K562 (cell line): ENCODE measurements at regions not wholly inside any gene's neighbourhood (a gene's known extent, or its start where the extent isn't known, plus 50 kb on each side); places are given as distances from the start of the nearest gene placed in this dataset.

Experiments used
- CHD2 ChIP-seq: IDR thresholded peaks from 2 replicates; pipeline ENCODE4 v1.6.1; 2011; ENCODE audit warnings: low read depth, low read length
- CHD4 ChIP-seq: fragments of 200-600 bp; sonication (generic); IDR thresholded peaks from 3 replicates; pipeline ENCODE4 v1.6.1; 2012; ENCODE audit warnings: low read depth, mild to moderate bottlenecking, mixed read lengths, low read length, inconsistent platforms; ENCODE audit not compliant: insufficient read depth, insufficient replicate concordance, poor library complexity, severe bottlenecking
- ELK3 ChIP-seq: fragments of 450-650 bp; formaldehyde crosslinking; IDR thresholded peaks from 2 replicates; pipeline ENCODE4 v1.4.0; 2020; ENCODE audit warnings: mild to moderate bottlenecking
- ERF ChIP-seq: fragments of 450-650 bp; formaldehyde crosslinking; IDR thresholded peaks from 2 replicates; pipeline ENCODE4 v1.4.0; 2020; ENCODE audit warnings: mild to moderate bottlenecking, mixed read lengths
- GMEB1 ChIP-seq: fragments of 250-450 bp; sonication (Bioruptor Pico); IDR thresholded peaks from 2 replicates; pipeline ENCODE4 v1.4.0; 2020; ENCODE audit warnings: mild to moderate bottlenecking
- ILF3 ChIP-seq: fragments of 450-650 bp; IDR thresholded peaks from 2 replicates; pipeline ENCODE4 v1.6.1; 2018; ENCODE audit warnings: antibody characterized with exemption, mild to moderate bottlenecking, moderate library complexity, borderline replicate concordance
- IRF1 ChIP-seq: sonication (generic); formaldehyde crosslinking; IDR thresholded peaks from 2 replicates; pipeline ENCODE4 v1.8.0; 2022; ENCODE audit warnings: missing genetic modification reagents, mild to moderate bottlenecking, borderline replicate concordance
- IRF9 ChIP-seq: fragments of 450-650 bp; IDR thresholded peaks from 2 replicates; pipeline ENCODE4 v1.6.1; 2016; ENCODE audit warnings: missing biosample characterization, missing genetic modification characterization
- KLF16 ChIP-seq: IDR thresholded peaks from 2 replicates; pipeline ENCODE4 v1.6.1; 2016; ENCODE audit warnings: antibody characterized with exemption
- L3MBTL2 ChIP-seq: fragments of 450-650 bp; IDR thresholded peaks from 2 replicates; pipeline ENCODE4 v1.6.1; 2016; ENCODE audit warnings: mild to moderate bottlenecking, moderate library complexity
- MBD2 ChIP-seq: sonication (generic); IDR thresholded peaks from 2 replicates; pipeline ENCODE4 v1.6.1; 2016; ENCODE audit warnings: low read depth, borderline replicate concordance
- MECOM ChIP-seq: fragments of 250-450 bp; sonication (Bioruptor Pico); IDR thresholded peaks from 2 replicates; pipeline ENCODE4 v1.8.0; 2022; ENCODE audit warnings: inconsistent platforms
- NFE2L1 ChIP-seq: fragments of 450-650 bp; IDR thresholded peaks from 2 replicates; pipeline ENCODE4 v1.6.1; 2016; ENCODE audit warnings: missing genetic modification characterization, low read depth, mild to moderate bottlenecking, missing compliant biosample characterization, moderate library complexity, borderline replicate concordance
- NFIX ChIP-seq: fragments of 250-450 bp; sonication (Bioruptor Pico); IDR thresholded peaks from 2 replicates; pipeline ENCODE4 v1.4.0; 2020; ENCODE audit warnings: low read depth, mild to moderate bottlenecking, moderate library complexity
- PYGO2 ChIP-seq: fragments of 450-650 bp; IDR thresholded peaks from 2 replicates; pipeline ENCODE4 v1.6.1; 2016; ENCODE audit warnings: mild to moderate bottlenecking, missing genetic modification characterization, moderate library complexity, missing compliant biosample characterization
- SMARCC2 ChIP-seq: fragments of 450-650 bp; IDR thresholded peaks from 2 replicates; pipeline ENCODE4 v1.6.1; 2017; ENCODE audit warnings: antibody characterized with exemption, moderate library complexity, mild to moderate bottlenecking, low read depth
- SRF ChIP-seq, 2 experiments: fragments of 250-450, 450-650 bp in 1 of 2; sonication (Bioruptor Pico) in 1 of 2; sonication (generic) in 1 of 2; formaldehyde crosslinking; IDR thresholded peaks; 2 replicates each; pipeline versions ENCODE4 v1.5.0 to v1.5.1; 2020 to 2022; ENCODE audit warnings: mild to moderate bottlenecking in 1 of 2, missing genetic modification reagents in 1 of 2
- U2AF2 ChIP-seq: fragments of 200-400 bp; formaldehyde crosslinking; optimal IDR thresholded peaks from 2 replicates; pipeline ENCODE3; 2017; ENCODE audit warnings: low read depth, mild to moderate bottlenecking, low read length
- ZHX1 ChIP-seq: fragments of 150-350 bp; conservative IDR thresholded peaks from 2 replicates; pipeline ENCODE4 v1.6.1; 2014; ENCODE audit warnings: low read length
- ZNF12 ChIP-seq: sonication (generic); formaldehyde crosslinking; IDR thresholded peaks from 2 replicates; pipeline ENCODE4 v1.4.0; 2020; ENCODE audit warnings: mild to moderate bottlenecking, missing genetic modification reagents
- ZNF766 ChIP-seq: fragments of 200-800 bp; sonication (Bioruptor generic); conservative IDR thresholded peaks from 2 replicates; pipeline ENCODE4 v1.6.1; 2016; ENCODE audit warnings: missing genetic modification characterization, missing compliant biosample characterization

- TF ChIP-seq ERF (CRISPR knock-in tag) (no peak), IRF9 (tag) (no peak), U2AF2 (no peak), MECOM (CRISPR knock-in tag) (no peak), MBD2 (no peak), CHD4 (no peak), GMEB1 (peak; percentile 36; the same call in 1 of the 2 replicates), KLF16 (no peak), NFIX (CRISPR knock-in tag) (no peak), ZNF766 (CRISPR knock-in tag) (0 out of 2 replicates have a peak, but pooled peaks have one; percentile 48), SRF (CRISPR knock-in tag; IDR thresholded peaks at IDR 0.05) (no peak), ZNF12 (CRISPR knock-in tag) (no peak), ELK3 (CRISPR knock-in tag) (no peak), IRF1 (CRISPR knock-in tag) (no peak), NFE2L1 (tag) (no peak), SMARCC2 (no peak), ZHX1 (no peak), L3MBTL2 (peak; percentile 83), PYGO2 (no peak), ILF3 (no peak), CHD2 (no peak)
These were observed 147.5 kb downstream of the ERMARD start (continued) for GRCh38 chr6:169898788-169899480.
